Mesenchymal stem cell (in vitro differentiated cells and primary cell): ENCODE measurements at regions not wholly inside any gene's neighbourhood (a gene's known extent, or its start where the extent isn't known, plus 50 kb on each side); places are given as distances from the start of the nearest gene placed in this dataset.
"Not testable (repeated sequence)": the region's sequence is repeated elsewhere in the genome, so short reads cannot be mapped to it uniquely, and the experiment has no call there.

Source experiments
- DNase-seq: peaks from one replicate; pipeline ENCODE4 v3.0.0-alpha.2; 2013
- H2AFZ ChIP-seq: one replicate; pipeline ENCODE4 v1.6.1; 2013; ENCODE audit warnings: low read depth, mild to moderate bottlenecking, control low read depth, inconsistent platforms, low read length, moderate library complexity
- H2AK5ac ChIP-seq: 2 replicates; pipeline ENCODE4 v1.6.1; 2013; ENCODE audit warnings: low read length, moderate library complexity, mild to moderate bottlenecking, inconsistent platforms; ENCODE audit not compliant: severe bottlenecking
- H2BK120ac ChIP-seq: one replicate; pipeline ENCODE4 v1.6.1; 2013; ENCODE audit warnings: low read depth, mild to moderate bottlenecking, inconsistent platforms, low read length, moderate library complexity
- H2BK12ac ChIP-seq, 2 experiments: one replicate each; pipeline ENCODE4 v1.6.1; 2013; ENCODE audit warnings: inconsistent platforms in 2 of 2, low read length in 2 of 2, mild to moderate bottlenecking in 2 of 2, moderate library complexity in 2 of 2, control low read depth in 1 of 2
- H2BK15ac ChIP-seq: one replicate; pipeline ENCODE4 v1.6.1; 2013; ENCODE audit warnings: mild to moderate bottlenecking, low read depth, inconsistent platforms; ENCODE audit not compliant: poor library complexity, severe bottlenecking
- H2BK5ac ChIP-seq: 2 replicates; pipeline ENCODE4 v1.6.1; 2013; ENCODE audit warnings: low read depth, mild to moderate bottlenecking, low read length, control low read depth, inconsistent platforms; ENCODE audit not compliant: poor library complexity, severe bottlenecking
- H3K14ac ChIP-seq, 2 experiments: one replicate each; pipeline ENCODE4 v1.6.1; 2013; ENCODE audit warnings: inconsistent platforms in 2 of 2, low read length in 2 of 2, control low read depth in 1 of 2, mild to moderate bottlenecking in 1 of 2, moderate library complexity in 1 of 2
- H3K18ac ChIP-seq, 2 experiments: one replicate each; pipeline ENCODE4 v1.6.1; 2013; ENCODE audit warnings: inconsistent platforms in 2 of 2, low read length in 2 of 2, control low read depth in 1 of 2, low read depth in 1 of 2, mild to moderate bottlenecking in 1 of 2
- H3K23ac ChIP-seq, 2 experiments: one replicate each; pipeline ENCODE4 v1.6.1; 2013; ENCODE audit warnings: inconsistent platforms in 2 of 2, low read length in 2 of 2, mild to moderate bottlenecking in 2 of 2, moderate library complexity in 2 of 2, control low read depth in 1 of 2
- H3K27ac ChIP-seq: 2 replicates; pipeline ENCODE4 v1.5.1; 2013; ENCODE audit warnings: mild to moderate bottlenecking, moderate library complexity, low read length, control low read depth, inconsistent platforms; ENCODE audit not compliant: poor library complexity, severe bottlenecking
- H3K27me3 ChIP-seq, 2 experiments: 2 replicates each; pipeline versions ENCODE4 v1.6.1 to v1.7.0; 2013; ENCODE audit warnings: low read length in 2 of 2, mild to moderate bottlenecking in 2 of 2, moderate library complexity in 2 of 2, control low read depth in 1 of 2, inconsistent platforms in 1 of 2; ENCODE audit not compliant: control insufficient read depth in 1 of 2, insufficient read depth in 1 of 2
- H3K36me3 ChIP-seq, 2 experiments: 2 replicates each; pipeline versions ENCODE4 v1.6.1 to v1.7.0; 2013; ENCODE audit warnings: low read length in 2 of 2, control low read depth in 1 of 2, inconsistent platforms in 1 of 2, low read depth in 1 of 2, mild to moderate bottlenecking in 1 of 2; ENCODE audit not compliant: insufficient read depth in 2 of 2, control insufficient read depth in 1 of 2
- H3K4ac ChIP-seq, 2 experiments: one replicate each; pipeline ENCODE4 v1.6.1; 2013; ENCODE audit warnings: inconsistent platforms in 2 of 2, low read length in 2 of 2, mild to moderate bottlenecking in 2 of 2, moderate library complexity in 2 of 2, control low read depth in 1 of 2, low read depth in 1 of 2
- H3K4me1 ChIP-seq: 2 replicates; pipeline ENCODE4 v1.6.1; 2013; ENCODE audit warnings: low read depth, low read length, control low read depth; ENCODE audit not compliant: control insufficient read depth, insufficient read depth
- H3K4me2 ChIP-seq: 2 replicates; pipeline ENCODE4 v1.6.1; 2013; ENCODE audit warnings: low read length, mild to moderate bottlenecking, inconsistent platforms; ENCODE audit not compliant: poor library complexity, severe bottlenecking
- H3K4me3 ChIP-seq, 2 experiments: 2 replicates each; pipeline versions ENCODE4 v1.5.1 to v1.7.0; 2013; ENCODE audit warnings: low read length in 2 of 2, mild to moderate bottlenecking in 2 of 2, control low read depth in 1 of 2, low read depth in 1 of 2; ENCODE audit not compliant: insufficient read depth in 1 of 2
- H3K79me1 ChIP-seq: replicated peaks from 2 replicates; pipeline ENCODE4 v1.6.1; 2013; ENCODE audit warnings: mild to moderate bottlenecking, control low read depth, low read length, inconsistent platforms; ENCODE audit not compliant: poor library complexity, severe bottlenecking
- H3K9ac ChIP-seq: 2 replicates; pipeline ENCODE4 v1.7.0; 2013; ENCODE audit warnings: mild to moderate bottlenecking, low read length, moderate library complexity
- H3K9me3 ChIP-seq: 2 replicates; pipeline ENCODE4 v1.7.0; 2013; ENCODE audit warnings: mild to moderate bottlenecking, low read length; ENCODE audit not compliant: control insufficient read depth
- H4K8ac ChIP-seq: one replicate; pipeline ENCODE4 v1.6.1; 2013; ENCODE audit warnings: inconsistent platforms, mild to moderate bottlenecking, low read length, moderate library complexity
- H4K91ac ChIP-seq: one replicate; pipeline ENCODE4 v1.6.1; 2013; ENCODE audit warnings: mild to moderate bottlenecking, low read length, inconsistent platforms
- WGBS: methylation state at CpG from one replicate; pipeline ENCODE4 v1.1.7; 2013; ENCODE audit warnings: mixed read lengths; 5-methylcytosine and 5-hydroxymethylcytosine counted together

GRCh38 chrX:86964321-86964720 lies 553.3 kb upstream of the KLHL4 start:
- no peak overlapping the region for H3K27ac ChIP-seq
- H2AFZ ChIP-seq = no peak overlapping the region
- H3K4me2 ChIP-seq = no peak overlapping the region
- H2BK5ac ChIP-seq = no peak overlapping the region
- H3K14ac ChIP-seq = no peak overlapping the region
- no peak overlapping the region for H3K4ac ChIP-seq
- no peaks in the 10 kb centered on the region for H3K4me1 ChIP-seq
- H3K18ac ChIP-seq = no peak overlapping the region
- no peaks in the 10 kb centered on the region for H3K79me1 ChIP-seq
- H2BK12ac ChIP-seq = no peak overlapping the region
- no peak overlapping the region for H3K4me3 ChIP-seq
- no peak overlapping the region for H2AK5ac ChIP-seq
- H4K8ac ChIP-seq = no peak overlapping the region
- H3K9me3 ChIP-seq = peaks cover 16% of the 10 kb centered on the region
- H3K27me3 ChIP-seq = no peaks in the 10 kb centered on the region
- no peak overlapping the region for H2BK15ac ChIP-seq
- H3K23ac ChIP-seq = no peak overlapping the region
- H2BK120ac ChIP-seq = no peak overlapping the region
- no peak for DNase-seq
- H3K9ac ChIP-seq = no peak overlapping the region
- no peak overlapping the region for H4K91ac ChIP-seq
- H3K36me3 ChIP-seq = no peaks in the 10 kb centered on the region

GRCh38 chrX:86981326-86981879 lies 536.2 kb upstream of the KLHL4 start:
- H4K8ac ChIP-seq = no peak overlapping the region
- no peak overlapping the region for H3K4me2 ChIP-seq
- no peak overlapping the region for H2BK5ac ChIP-seq
- no peaks in the 10 kb centered on the region for H3K4me1 ChIP-seq
- no peak overlapping the region for H2BK12ac ChIP-seq
- H3K4ac ChIP-seq = no peak overlapping the region
- no peak overlapping the region for H4K91ac ChIP-seq
- no peak overlapping the region for H2BK15ac ChIP-seq
- no peaks in the 10 kb centered on the region for H3K27me3 ChIP-seq
- H3K79me1 ChIP-seq = no peaks in the 10 kb centered on the region
- WGBS = 35% methylated on average over 2 of the region's 2 CpGs
- no peak overlapping the region for H3K23ac ChIP-seq
- no peak overlapping the region for H3K9ac ChIP-seq
- H3K14ac ChIP-seq = no peak overlapping the region
- no peaks in the 10 kb centered on the region for H3K9me3 ChIP-seq
- no peak for DNase-seq
- H2BK120ac ChIP-seq = no peak overlapping the region
- no peak overlapping the region for H3K18ac ChIP-seq
- no peak overlapping the region for H2AFZ ChIP-seq
- H3K27ac ChIP-seq = no peak overlapping the region
- H3K36me3 ChIP-seq = no peaks in the 10 kb centered on the region
- H3K4me3 ChIP-seq = no peak overlapping the region
- H2AK5ac ChIP-seq = no peak overlapping the region

GRCh38 chrX:86987351-86987750 lies 530.3 kb upstream of the KLHL4 start:
- H2AFZ ChIP-seq, H2BK5ac ChIP-seq, H3K9me3 ChIP-seq, H3K79me1 ChIP-seq, H2AK5ac ChIP-seq, H3K23ac ChIP-seq, H3K4me1 ChIP-seq, H3K4me3 ChIP-seq, DNase-seq, H3K4me2 ChIP-seq, H3K14ac ChIP-seq, H4K91ac ChIP-seq, H3K9ac ChIP-seq, H3K36me3 ChIP-seq, H2BK120ac ChIP-seq, H4K8ac ChIP-seq, H3K27me3 ChIP-seq, H3K4ac ChIP-seq, H2BK12ac ChIP-seq, H3K27ac ChIP-seq, H3K18ac ChIP-seq, H2BK15ac ChIP-seq: not testable (repeated sequence)
- 74% methylated on average over 4 of the region's 4 CpGs for WGBS

- Histone ChIP-seq H2BK120ac (no peak overlapping the region), H4K91ac (no peak overlapping the region), H2AFZ (no peak overlapping the region), H3K4me3 (no peak overlapping the region), H3K18ac (no peak overlapping the region), H3K79me1 (no peaks in the 10 kb centered on the region), H3K4me1 (no peaks in the 10 kb centered on the region), H3K27me3 (no peaks in the 10 kb centered on the region), H2AK5ac (no peak overlapping the region), H2BK5ac (no peak overlapping the region), H2BK12ac (no peak overlapping the region), H3K36me3 (no peaks in the 10 kb centered on the region), H3K9ac (no peak overlapping the region), H3K4ac (no peak overlapping the region), H2BK15ac (no peak overlapping the region), H3K23ac (no peak overlapping the region), H3K9me3 (no peaks in the 10 kb centered on the region), H3K27ac (no peak overlapping the region), H4K8ac (no peak overlapping the region), H3K14ac (no peak overlapping the region), H3K4me2 (no peak overlapping the region)
- no peak for DNase-seq
These were observed 514.6 kb upstream of the KLHL4 start for GRCh38 chrX:87003031-87003430.
